ENCODE measurements at regions not wholly inside any gene's neighbourhood (a gene's known extent, or its start where the extent isn't known, plus 50 kb on each side); places are given as distances from the start of the nearest gene placed in this dataset.
"Not testable (repeated sequence)": the region's sequence is repeated elsewhere in the genome, so short reads cannot be mapped to it uniquely, and the experiment has no call there.

DNA sequence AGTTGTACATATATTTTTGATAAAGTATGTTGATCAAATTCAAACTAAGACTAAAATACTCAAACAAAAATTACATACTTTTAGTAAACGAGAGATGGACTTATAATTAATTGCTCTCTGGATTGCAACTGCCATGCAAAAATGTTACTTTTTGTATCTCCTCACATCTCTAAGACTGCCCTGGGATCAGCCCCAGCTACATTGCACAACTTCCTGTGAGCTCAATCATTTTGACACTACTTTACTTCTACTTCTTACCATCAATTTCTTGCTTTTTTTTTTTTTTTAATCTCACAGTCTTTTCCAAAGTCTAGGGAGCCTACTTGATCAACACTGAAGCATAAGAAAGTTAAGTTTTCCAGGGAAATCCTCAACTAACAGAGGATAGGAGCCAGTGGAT, 506.0 kb upstream of the CDH10 start:
- no peak for DNase-seq

DNA sequence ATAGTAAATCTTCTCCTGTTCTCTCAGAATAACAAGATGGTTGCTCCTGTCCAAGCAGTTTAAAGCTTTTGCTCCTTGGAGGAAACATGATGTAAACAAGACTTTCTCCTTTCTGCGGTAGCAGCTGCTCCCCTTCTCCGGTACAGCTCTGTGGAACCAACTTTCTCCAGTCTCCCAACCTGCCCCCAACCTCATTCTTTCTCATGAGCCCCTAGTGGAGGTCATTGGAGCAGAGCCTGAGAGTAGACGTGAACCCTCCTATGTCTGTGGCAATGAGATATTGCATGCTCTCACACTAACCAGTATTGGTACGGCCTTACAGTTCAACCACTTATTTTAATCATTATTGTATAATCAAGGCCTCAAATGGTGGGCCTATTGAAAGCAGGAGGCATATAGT, 483.8 kb upstream of the CDH10 start:
- no peak for DNase-seq

- DNase-seq, result no peak
Measured at GRCh38 chr5:25119650-25120049, 474.9 kb upstream of the CDH10 start.

- DNase-seq, result no peak
Measured at GRCh38 chr5:25107853-25108252, 463.1 kb upstream of the CDH10 start.

GRCh38 chr5:25099538-25099937, 454.8 kb upstream of the CDH10 start:
- DNase-seq, result no peak

DNA sequence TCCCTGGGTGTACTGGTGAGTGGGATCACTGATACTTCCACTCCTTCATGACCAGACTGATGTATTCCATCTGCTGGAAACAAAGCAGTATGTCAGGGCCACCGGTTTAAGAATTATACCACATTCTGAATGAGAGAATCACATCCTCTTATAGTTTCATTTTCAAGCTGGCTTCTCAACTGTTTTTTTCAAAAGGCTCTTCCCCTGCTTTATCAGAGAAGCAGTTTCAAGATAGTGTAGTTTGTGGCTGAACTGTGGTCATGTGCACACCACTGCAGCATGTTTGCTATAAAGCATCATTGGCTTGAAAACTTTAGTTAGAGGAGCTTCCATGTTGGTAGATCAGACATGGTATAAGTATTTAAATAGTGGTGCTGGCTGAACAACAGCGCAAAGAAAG, 450.5 kb upstream of the CDH10 start:
- DNase-seq, result no peak

GRCh38 chr5:25094219-25094618, 449.4 kb upstream of the CDH10 start:
- DNase-seq, result no peak

DNA sequence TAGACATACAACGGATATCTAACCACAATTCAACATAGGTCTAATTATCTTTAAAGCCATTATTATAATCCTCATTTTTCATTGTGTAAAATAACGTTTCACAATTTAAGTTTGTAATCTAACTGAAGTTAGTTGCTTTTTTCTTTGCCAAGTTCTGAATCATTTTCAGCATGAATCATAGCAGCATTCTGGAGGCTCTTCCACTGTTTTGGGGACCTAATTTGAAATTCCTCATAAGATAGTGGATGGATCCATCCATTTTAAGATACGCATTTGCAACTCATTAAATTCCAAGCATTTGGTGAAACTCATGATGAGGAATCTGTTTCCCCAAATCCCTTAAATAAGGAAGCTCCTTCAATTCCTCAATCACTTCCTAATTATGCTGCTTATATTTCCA, 447.1 kb upstream of the CDH10 start:
- DNase-seq, result peak; percentile 4

DNA sequence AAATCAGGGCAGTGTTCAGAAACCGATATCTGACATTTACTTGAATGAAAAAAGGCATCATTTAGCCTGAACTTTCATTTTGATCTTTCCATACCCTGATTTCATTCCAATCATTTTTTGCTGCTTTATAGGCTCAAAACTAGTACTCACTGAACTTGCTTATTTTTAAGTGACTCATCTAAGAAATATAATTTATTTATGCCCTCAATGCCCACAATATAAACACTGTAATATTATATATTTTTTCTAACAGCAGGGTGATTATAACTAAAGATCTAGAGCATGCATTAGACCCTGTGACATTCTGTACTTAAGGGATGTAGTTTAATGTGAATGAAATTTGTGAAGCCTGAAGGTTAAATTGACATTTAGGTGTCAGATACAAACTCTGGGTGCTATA, 446.1 kb upstream of the CDH10 start:
- no peak for DNase-seq

GRCh38 chr5:25090275-25090674, 445.5 kb upstream of the CDH10 start:
- no peak for DNase-seq

- not testable (repeated sequence) for DNase-seq
Measured at GRCh38 chr5:25088689-25089088, 443.9 kb upstream of the CDH10 start.

DNA sequence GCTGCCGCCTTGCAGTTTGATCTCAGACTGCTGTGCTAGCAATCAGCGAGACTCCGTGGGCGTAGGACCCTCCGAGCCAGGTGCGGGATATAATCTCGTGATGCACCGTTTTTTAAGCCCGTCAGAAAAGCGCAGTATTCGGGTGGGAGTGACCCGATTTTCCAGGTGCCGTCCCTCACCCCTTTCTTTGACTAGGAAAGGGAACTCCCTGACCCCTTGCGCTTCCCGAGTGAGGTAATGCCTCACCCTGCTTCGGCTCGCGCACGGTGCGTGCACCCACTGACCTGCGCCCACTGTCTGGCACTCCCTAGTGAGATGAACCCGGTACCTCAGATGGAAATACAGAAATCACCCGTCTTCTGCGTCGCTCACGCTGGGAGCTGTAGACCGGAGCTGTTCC, 438.5 kb upstream of the CDH10 start:
- DNase-seq, result not testable (repeated sequence)

DNA sequence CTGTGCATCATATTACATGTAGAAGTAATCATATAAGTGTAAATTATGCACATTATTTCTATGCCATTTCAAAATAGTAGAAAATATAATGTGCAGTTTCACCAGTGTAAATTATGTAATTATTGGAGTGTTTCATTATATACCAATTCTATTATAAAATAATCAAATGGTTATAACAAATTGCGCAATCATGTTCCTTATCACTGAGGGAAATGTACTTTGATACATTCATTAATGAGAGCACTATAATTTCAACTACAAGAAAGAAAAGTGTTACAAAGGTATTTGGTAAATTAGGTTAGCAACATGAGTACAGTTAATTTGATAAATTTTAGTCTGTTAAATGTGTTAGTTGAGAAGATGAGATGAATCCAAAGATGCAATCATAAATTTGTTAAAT, 421.5 kb upstream of the CDH10 start:
- DNase-seq, result no peak

- no peak for DNase-seq
Measured at GRCh38 chr5:25064306-25064705, 419.5 kb upstream of the CDH10 start.

- DNase-seq, result no peak
Measured at GRCh38 chr5:25060575-25060974, 415.8 kb upstream of the CDH10 start.

DNA sequence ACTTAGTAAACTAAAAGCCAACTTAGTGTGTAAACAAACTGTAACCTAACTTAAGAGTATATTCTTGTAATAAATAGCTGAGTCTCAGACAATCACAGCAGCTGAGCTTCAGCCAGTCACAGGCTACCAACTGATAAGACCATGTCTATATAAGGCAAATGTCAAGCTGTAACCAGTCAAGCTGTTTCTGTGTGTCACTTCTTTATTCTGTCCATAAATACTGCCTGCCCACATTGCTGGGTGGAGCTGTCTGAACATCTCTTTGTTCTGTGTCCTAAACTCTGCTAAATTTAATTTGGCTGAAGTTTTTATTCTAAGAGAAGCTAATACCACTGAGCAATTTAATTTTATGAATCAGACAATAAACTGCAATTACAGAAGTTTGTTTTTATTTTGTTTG, 412.1 kb upstream of the CDH10 start:
- DNase-seq, result no peak

DNA sequence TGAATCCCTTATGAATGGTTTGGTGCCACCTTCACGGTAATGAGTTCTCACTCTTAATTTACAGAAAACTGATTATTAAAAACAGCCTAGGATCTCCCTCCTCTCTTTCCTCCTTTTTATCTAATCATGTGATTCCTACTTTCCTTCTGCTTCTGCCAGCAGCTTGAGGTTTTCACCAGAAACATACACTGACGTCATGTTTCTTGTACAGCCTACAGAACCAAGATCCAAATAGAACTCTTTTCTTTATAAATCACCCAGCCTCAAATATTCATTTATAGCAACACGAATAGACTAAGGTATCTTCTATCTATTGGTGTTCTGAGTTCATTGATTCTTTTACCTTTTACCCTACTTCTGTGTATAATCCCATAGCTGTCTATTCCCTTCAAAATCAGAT, 388.9 kb upstream of the CDH10 start:
- no peak for DNase-seq

- DNase-seq, result no peak
Measured at GRCh38 chr5:25029004-25029403, 384.2 kb upstream of the CDH10 start.

DNA sequence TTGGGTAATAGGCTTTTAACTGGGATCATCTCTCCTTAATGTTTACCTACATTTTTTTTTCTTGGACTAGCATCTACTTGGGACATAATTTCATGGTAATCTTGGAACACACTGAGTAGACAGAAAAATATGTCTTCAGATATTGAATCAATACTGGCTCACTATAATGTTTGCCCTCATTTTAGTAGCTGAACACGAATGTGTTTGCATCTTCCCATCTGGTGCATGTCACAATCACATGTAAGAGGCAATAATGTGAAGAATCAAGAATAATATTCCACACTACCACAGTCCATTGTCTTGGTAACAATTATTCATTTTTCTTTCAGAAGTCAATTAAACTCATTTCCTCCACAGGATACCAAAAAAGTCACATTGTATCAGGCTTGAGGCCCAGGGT, 382.7 kb upstream of the CDH10 start:
- no peak for DNase-seq

DNA sequence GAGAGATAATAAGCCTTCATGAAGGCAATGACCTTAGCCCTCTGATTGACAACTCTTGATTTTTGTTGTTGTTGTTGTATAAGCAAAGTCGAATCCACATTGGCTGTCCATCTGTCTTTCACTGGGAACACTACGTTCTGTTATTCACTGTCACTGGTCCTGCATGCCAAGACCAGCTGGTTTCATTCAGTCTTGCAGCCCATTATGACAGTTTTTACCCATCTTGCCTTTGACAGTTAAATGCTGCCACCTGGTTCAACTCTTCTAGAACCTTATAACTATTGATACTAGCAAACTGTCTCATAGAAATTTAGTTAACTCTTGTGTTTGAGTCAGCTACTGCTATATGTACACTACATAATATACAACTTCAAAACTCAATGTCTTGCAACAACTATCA, 382.3 kb upstream of the CDH10 start:
- no peak for DNase-seq

- no peak for DNase-seq
Measured at GRCh38 chr5:25025831-25026230, 381.1 kb upstream of the CDH10 start.

DNA sequence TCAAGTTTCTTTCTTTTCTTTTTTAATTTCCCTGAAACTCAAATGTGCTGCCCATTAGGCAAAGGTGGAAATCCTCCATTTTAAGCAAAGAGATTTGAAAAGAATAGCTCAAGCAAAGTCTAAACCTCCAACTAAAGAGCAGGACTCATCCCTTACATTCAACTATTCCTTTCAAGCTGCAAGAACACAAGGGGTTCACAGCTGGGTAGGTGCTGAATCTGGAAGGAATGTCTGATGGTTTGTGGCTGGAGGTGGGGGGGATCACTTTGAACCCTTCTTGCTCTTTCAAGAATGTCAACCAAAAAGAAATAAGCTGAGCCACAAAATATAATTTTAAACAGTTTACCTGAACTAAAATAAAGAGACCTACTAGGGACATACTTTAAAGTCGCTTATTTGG, 375.7 kb upstream of the CDH10 start:
- DNase-seq, result no peak

DNA sequence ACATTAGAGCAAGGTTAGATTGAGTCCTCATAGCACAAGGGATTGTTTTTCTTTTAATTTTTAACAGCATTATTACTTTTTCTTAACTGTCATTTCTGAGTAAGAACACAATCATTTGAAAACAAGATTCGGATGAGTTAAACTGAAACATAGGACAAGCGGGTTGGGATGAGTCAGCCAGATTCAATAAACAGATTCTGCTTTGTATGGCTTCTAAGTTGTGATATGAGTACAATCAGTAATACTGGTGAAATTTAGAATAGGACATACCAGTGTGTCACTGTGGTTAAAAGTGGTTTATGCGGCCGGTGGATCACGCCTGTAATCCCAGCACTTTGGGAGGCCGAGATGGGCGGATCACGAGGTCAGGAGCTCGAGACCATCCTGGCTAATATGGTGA, 364.3 kb upstream of the CDH10 start:
- no peak for DNase-seq

DNA sequence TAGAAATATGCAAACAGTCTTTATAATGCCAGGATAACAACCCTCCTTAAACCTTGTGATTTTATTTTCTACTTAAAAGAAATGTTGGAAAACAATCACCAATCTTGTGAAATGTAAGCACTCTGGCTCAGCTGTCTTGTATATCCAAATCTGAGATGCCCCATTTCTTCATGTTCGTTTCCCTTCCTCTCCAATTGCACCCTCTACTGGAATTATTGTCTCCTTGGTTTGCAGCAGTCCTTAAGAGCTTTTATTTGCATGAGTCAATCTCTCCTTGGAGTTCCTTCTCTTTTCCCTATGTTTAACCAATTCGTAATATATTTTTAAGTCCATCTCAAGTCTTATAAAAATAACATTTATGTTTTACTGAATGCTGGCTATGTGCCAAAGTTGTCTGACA, 362.0 kb upstream of the CDH10 start:
- peak; percentile 56 for DNase-seq

- DNase-seq, result no peak
Measured at GRCh38 chr5:25006237-25006636, 361.5 kb upstream of the CDH10 start.

DNA sequence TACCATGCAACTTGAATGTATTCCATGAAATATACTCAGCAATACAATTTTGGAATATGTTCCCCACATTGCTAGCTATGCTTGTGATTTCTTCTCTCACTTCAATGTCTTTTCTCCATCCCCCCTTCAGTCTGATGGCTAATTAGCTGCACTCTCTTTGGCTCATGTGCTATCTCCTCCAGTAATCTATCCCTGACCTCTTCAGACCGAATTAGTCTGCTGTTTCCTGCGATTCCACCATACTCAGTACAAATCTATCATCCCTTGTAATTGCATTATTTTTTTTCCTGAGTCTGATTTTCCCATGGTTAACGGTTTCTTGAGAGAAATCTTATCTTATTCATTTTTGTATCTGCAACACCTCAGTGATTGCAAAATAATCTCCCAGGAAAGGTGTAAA, 360.7 kb upstream of the CDH10 start:
- DNase-seq, result no peak
